ENCODE measurements at regions not wholly inside any gene's neighbourhood (a gene's known extent, or its start where the extent isn't known, plus 50 kb on each side); places are given as distances from the start of the nearest gene placed in this dataset.

GRCh38 chr10:130816116-130816901 is 495.2 kb downstream of the TCERG1L start:
- Histone ChIP-seq H3K27ac (ENCODE audit: low read depth, low read length, poor library complexity, severe bottlenecking) (no peak overlapping the region), H3K9me3 (ENCODE audit: low read depth, low read length, poor library complexity, severe bottlenecking) (no peaks in the 10 kb centered on the region), H3K4me3 (ENCODE audit: low read depth, low read length, poor library complexity, severe bottlenecking) (no peak overlapping the region), H3K4me1 (ENCODE audit: insufficient read depth, low read length, poor library complexity, severe bottlenecking) (no peaks in the 10 kb centered on the region), H3K27me3 (replicated peaks; ENCODE audit: insufficient read depth, low read depth, low read length, poor library complexity) (no peaks in the 10 kb centered on the region), H3K36me3 (ENCODE audit: insufficient read depth, low read length, poor library complexity, severe bottlenecking) (no peaks in the 10 kb centered on the region)
- TF ChIP-seq EZH2 (IDR thresholded peaks at IDR 0.05; ENCODE audit: borderline replicate concordance, low read depth, low read length, poor library complexity, severe bottlenecking) (no peak), CTCF (conservative IDR thresholded peaks at IDR 0.05; ENCODE audit: low read depth, low read length) (no peak)
- ChIA-PET CTCF (no interaction called here), POLR2A (ENCODE audit: low non-redundant PET) (interaction anchor here (0.6 kb wide), 1 partner anchor 67 kb away, joined by 3 read pairs; no protein-coding TSS in a partner anchor)
- no TSS peak for BruUV-seq (replicated peaks)
- intact Hi-C loops (cut with micrococcal nuclease; ENCODE audit: unreplicated experiment): no loop called here
- no peak for DNase-seq (ENCODE audit: low spot score)

- no TSS peak for BruUV-seq (replicated peaks)
- ChIA-PET CTCF (no interaction called here), POLR2A (ENCODE audit: low non-redundant PET) (no interaction called here)
- DNase-seq (ENCODE audit: low spot score): no peak
- no peaks in the 10 kb centered on the region for H3K27me3 ChIP-seq (replicated peaks; ENCODE audit: insufficient read depth, low read depth, low read length, poor library complexity)
- H3K36me3 ChIP-seq (ENCODE audit: insufficient read depth, low read length, poor library complexity, severe bottlenecking): no peaks in the 10 kb centered on the region
- no peaks in the 10 kb centered on the region for H3K4me1 ChIP-seq (ENCODE audit: insufficient read depth, low read length, poor library complexity, severe bottlenecking)
- intact Hi-C loops (cut with micrococcal nuclease; ENCODE audit: unreplicated experiment): no loop called here
- H3K27ac ChIP-seq (ENCODE audit: low read depth, low read length, poor library complexity, severe bottlenecking): no peak overlapping the region
- TF ChIP-seq EZH2 (IDR thresholded peaks at IDR 0.05; ENCODE audit: borderline replicate concordance, low read depth, low read length, poor library complexity, severe bottlenecking) (no peak), CTCF (conservative IDR thresholded peaks at IDR 0.05; ENCODE audit: low read depth, low read length) (no peak)
- H3K9me3 ChIP-seq (ENCODE audit: low read depth, low read length, poor library complexity, severe bottlenecking): no peaks in the 10 kb centered on the region
- no peak overlapping the region for H3K4me3 ChIP-seq (ENCODE audit: low read depth, low read length, poor library complexity, severe bottlenecking)
These were observed 494.4 kb downstream of the TCERG1L start for GRCh38 chr10:130817046-130817624.

GRCh38 chr10:130817674-130818073 is 493.8 kb downstream of the TCERG1L start:
- no peak for DNase-seq (ENCODE audit: low spot score)
- no peaks in the 10 kb centered on the region for H3K27me3 ChIP-seq (replicated peaks; ENCODE audit: insufficient read depth, low read depth, low read length, poor library complexity)
- no peak overlapping the region for H3K27ac ChIP-seq (ENCODE audit: low read depth, low read length, poor library complexity, severe bottlenecking)
- H3K4me1 ChIP-seq (ENCODE audit: insufficient read depth, low read length, poor library complexity, severe bottlenecking): no peaks in the 10 kb centered on the region
- ChIA-PET POLR2A (ENCODE audit: low non-redundant PET) (no interaction called here), CTCF (no interaction called here)
- TF ChIP-seq EZH2 (IDR thresholded peaks at IDR 0.05; ENCODE audit: borderline replicate concordance, low read depth, low read length, poor library complexity, severe bottlenecking) (no peak), CTCF (conservative IDR thresholded peaks at IDR 0.05; ENCODE audit: low read depth, low read length) (no peak)
- intact Hi-C loops (cut with micrococcal nuclease; ENCODE audit: unreplicated experiment): no loop called here
- no peaks in the 10 kb centered on the region for H3K36me3 ChIP-seq (ENCODE audit: insufficient read depth, low read length, poor library complexity, severe bottlenecking)
- no peak overlapping the region for H3K4me3 ChIP-seq (ENCODE audit: low read depth, low read length, poor library complexity, severe bottlenecking)
- H3K9me3 ChIP-seq (ENCODE audit: low read depth, low read length, poor library complexity, severe bottlenecking): no peaks in the 10 kb centered on the region
- BruUV-seq (replicated peaks): no TSS peak

All from A673 (cell line).